ENCODE measurements at regions not wholly inside any gene's neighbourhood (a gene's known extent, or its start where the extent isn't known, plus 50 kb on each side); places are given as distances from the start of the nearest gene placed in this dataset.

DNA sequence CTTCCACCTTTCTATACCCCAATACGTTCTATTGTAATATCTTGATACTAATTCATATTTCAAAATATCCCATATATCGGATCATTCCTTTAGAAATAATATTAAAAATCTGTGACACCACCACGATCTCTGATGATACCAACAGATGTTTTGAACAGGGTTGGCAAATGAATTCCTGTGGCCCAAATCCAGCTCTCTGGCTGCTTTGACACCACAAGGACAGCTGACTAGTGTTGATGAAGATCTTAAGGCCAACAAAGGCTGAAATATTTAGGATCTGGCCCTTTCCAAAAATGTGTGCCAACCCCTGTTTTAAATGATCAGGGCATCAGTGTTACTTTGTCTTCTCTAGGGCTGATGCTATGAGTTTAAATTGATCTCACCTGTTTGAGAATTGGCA, 380.7 kb upstream of the PFKP start:
- no peaks in the 10 kb centered on the region for H3K27me3 ChIP-seq (ENCODE audit: control insufficient read depth, insufficient read depth, low read length)
- TF ChIP-seq MAFK (IDR thresholded peaks at IDR 0.05; ENCODE audit: low read depth, low read length) (no peak), CEBPB (IDR thresholded peaks at IDR 0.05; ENCODE audit: low read depth, low read length) (no peak), BHLHE40 (IDR thresholded peaks at IDR 0.05; ENCODE audit: low read depth, low read length) (no peak), CHD1 (IDR thresholded peaks at IDR 0.05; ENCODE audit: low read depth, low read length) (no peak), CTCF (conservative IDR thresholded peaks at IDR 0.05; ENCODE audit: low read depth, low read length) (no peak), FOS (IDR thresholded peaks at IDR 0.05; ENCODE audit: low read depth, low read length) (no peak), RAD21 (IDR thresholded peaks at IDR 0.05; ENCODE audit: low read length) (no peak), ELK1 (IDR thresholded peaks at IDR 0.05; ENCODE audit: borderline replicate concordance, low read depth, low read length) (no peak), SMC3 (IDR thresholded peaks at IDR 0.05; ENCODE audit: low read depth, low read length) (no peak), NFE2L2 (IDR thresholded peaks at IDR 0.05; ENCODE audit: low read depth, low read length) (no peak), POLR2A (IDR thresholded peaks at IDR 0.05; ENCODE audit: low read depth, low read length) (no peak)
- H3K18ac ChIP-seq (ENCODE audit: low read depth, low read length): no peak overlapping the region
- H3K4me3 ChIP-seq (ENCODE audit: insufficient read depth, low read depth, low read length): no peak overlapping the region
- intact Hi-C loops (cut with micrococcal nuclease) (no loop called here), dilution Hi-C loops (cut with HindIII; ENCODE audit: low sequenced_read_pairs, unreplicated experiment) (no loop called here), in situ Hi-C loops (cut with MboI; ENCODE audit: low sequenced_read_pairs) (no loop called here)
- WGBS, 2 experiments (ENCODE audit: extremely low coverage in 2 of 2, insufficient read length in 1 of 2): 100% methylated on average over 1 of the region's 3 CpGs; no CpG with 5 or more reads in 1 of the 2 experiments
- H3K14ac ChIP-seq (replicated peaks; ENCODE audit: low read depth, low read length): no peak overlapping the region
- no peaks in the 10 kb centered on the region for H3K36me3 ChIP-seq (ENCODE audit: control insufficient read depth, insufficient read depth, low read length)
- no peaks in the 10 kb centered on the region for H4K20me1 ChIP-seq (ENCODE audit: insufficient read depth, low read length)
- H2BK20ac ChIP-seq (ENCODE audit: low read depth, low read length): no peak overlapping the region
- ATAC-seq (ENCODE audit: low read depth) (no peak), DNase-seq (no peak)
- no peak overlapping the region for H4K91ac ChIP-seq (ENCODE audit: insufficient read depth, low read depth, low read length)
- no peaks in the 10 kb centered on the region for H3K79me1 ChIP-seq (ENCODE audit: low read depth in 1 of 2, low read length in 2 of 2)
- peaks cover 26% of the 10 kb centered on the region for H3K9me3 ChIP-seq (ENCODE audit: control insufficient read depth, insufficient read depth, low read length)
- no peak overlapping the region for H3K56ac ChIP-seq (ENCODE audit: extremely low read depth, insufficient read depth, low read length)
- no peaks in the 10 kb centered on the region for H3K9me1 ChIP-seq (ENCODE audit: insufficient read depth, low read length)
- no peaks in the 10 kb centered on the region for H3K4me1 ChIP-seq (ENCODE audit: control insufficient read depth, insufficient read depth, low read length)
- CTCF ChIA-PET: no interaction called here
- H3K23ac ChIP-seq (ENCODE audit: low read depth, low read length): no peak overlapping the region
- no peak overlapping the region for H3K4ac ChIP-seq (ENCODE audit: low read depth, low read length)
- H3K27ac ChIP-seq (ENCODE audit: insufficient read depth, low read length): no peak overlapping the region
- BruUV-seq (replicated peaks): no TSS peak
- H2AFZ ChIP-seq (replicated peaks; ENCODE audit: low read length, poor library complexity): no peak overlapping the region
- H3K9ac ChIP-seq (ENCODE audit: low read depth, low read length): no peak overlapping the region
- H2AK9ac ChIP-seq (replicated peaks; ENCODE audit: low read depth, low read length, poor library complexity): no peak overlapping the region
- H3K4me2 ChIP-seq (ENCODE audit: low read depth, low read length): no peak overlapping the region
- no peak overlapping the region for H2BK5ac ChIP-seq (ENCODE audit: low read depth, low read length, poor library complexity, severe bottlenecking)
- no peak overlapping the region for H4K5ac ChIP-seq (ENCODE audit: low read depth, low read length)
- H4K8ac ChIP-seq (ENCODE audit: low read depth in 2 of 2, low read length in 2 of 2): no peak overlapping the region
- POLR2A ChIA-PET (ENCODE audit: unreplicated experiment): no interaction called here
- H2BK15ac ChIP-seq (ENCODE audit: low read depth, low read length): no peak overlapping the region
- no peak overlapping the region for H2BK120ac ChIP-seq (ENCODE audit: low read depth, low read length)
- no peak overlapping the region for H2AK5ac ChIP-seq (ENCODE audit: low read depth, low read length)
